ENCODE measurements at regions not wholly inside any gene's neighbourhood (a gene's known extent, or its start where the extent isn't known, plus 50 kb on each side); places are given as distances from the start of the nearest gene placed in this dataset.
A peak's percentile ranks its signal among the peaks of the same experiment; 100 is the strongest.

DNA sequence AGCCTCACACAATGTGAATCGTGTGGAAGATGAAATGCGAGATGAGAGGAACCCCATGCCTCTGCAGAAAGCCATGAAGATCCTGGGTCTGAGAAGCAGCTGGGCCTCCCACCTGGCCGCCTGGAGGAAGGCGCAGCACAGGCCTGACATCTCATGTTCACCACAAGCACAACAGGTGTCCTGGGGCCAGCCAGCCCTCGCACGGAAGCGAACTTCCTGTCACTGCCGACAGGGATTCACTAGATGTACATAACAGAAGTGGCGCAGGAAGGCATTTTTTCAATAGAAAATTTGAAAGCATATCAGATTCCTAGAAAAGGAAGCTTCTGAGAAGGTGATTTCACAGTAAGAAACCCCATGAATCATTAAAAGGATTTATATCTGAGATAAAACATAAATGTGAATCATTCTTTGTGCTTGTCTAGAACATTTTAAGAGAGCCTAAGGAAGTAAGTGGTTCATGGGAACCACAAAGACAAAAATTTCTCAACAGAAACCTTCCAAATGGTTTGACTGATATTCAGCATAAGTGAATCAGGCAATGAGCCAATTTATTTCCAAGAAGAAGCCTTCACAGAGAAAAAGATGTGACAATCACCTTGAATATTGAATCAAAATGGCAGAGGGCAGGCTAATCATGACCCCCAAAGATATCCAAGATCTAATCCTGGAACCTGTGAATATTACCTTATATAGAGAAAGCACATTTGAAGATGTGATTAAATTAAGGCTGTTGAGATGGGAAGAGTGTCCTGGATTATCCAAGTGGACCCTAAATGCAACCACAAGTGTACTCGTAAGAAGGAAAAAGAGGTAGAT is 311.9 kb downstream of the DUSP6 start:
- H3K4ac ChIP-seq (ENCODE audit: low read depth in 1 of 2, low read length in 2 of 2), result no peak overlapping the region
- H3K27ac ChIP-seq (ENCODE audit: low read length, poor library complexity, severe bottlenecking), result peak overlapping the region; percentile 77
- no peak overlapping the region for H2BK12ac ChIP-seq (ENCODE audit: low read length in 2 of 2)
- WGBS, result 95% methylated on average over 9 of the region's 10 CpGs
- H3K23ac ChIP-seq (ENCODE audit: low read length in 2 of 2), result no peak overlapping the region
- no peak overlapping the region for H3K18ac ChIP-seq (ENCODE audit: low read depth in 1 of 2, low read length in 2 of 2)
- no peak overlapping the region for H2BK15ac ChIP-seq (ENCODE audit: low read depth, poor library complexity, severe bottlenecking)
- H3K4me1 ChIP-seq (ENCODE audit: control insufficient read depth, insufficient read depth, low read depth, low read length), result peaks cover 5% of the 10 kb centered on the region
- no peak overlapping the region for H2AFZ ChIP-seq (ENCODE audit: low read depth, low read length)
- no peak overlapping the region for H2BK5ac ChIP-seq (ENCODE audit: low read depth, low read length, poor library complexity, severe bottlenecking)
- no peak for DNase-seq
- no peak overlapping the region for H2BK120ac ChIP-seq (ENCODE audit: low read depth, low read length)
- H2AK5ac ChIP-seq (ENCODE audit: low read length, severe bottlenecking), result no peak overlapping the region
- H4K8ac ChIP-seq (ENCODE audit: low read length), result no peak overlapping the region
- no peaks in the 10 kb centered on the region for H3K79me1 ChIP-seq (replicated peaks; ENCODE audit: low read length, poor library complexity, severe bottlenecking)
- H3K4me2 ChIP-seq (ENCODE audit: low read length, poor library complexity, severe bottlenecking), result peak overlapping the region; percentile 23
- H3K14ac ChIP-seq (ENCODE audit: low read length in 2 of 2), result no peak overlapping the region
- H3K9me3 ChIP-seq (ENCODE audit: control insufficient read depth, low read length), result no peaks in the 10 kb centered on the region
- H4K91ac ChIP-seq (ENCODE audit: low read length), result no peak overlapping the region
- no peak overlapping the region for H3K9ac ChIP-seq (ENCODE audit: low read length)
- H3K36me3 ChIP-seq (ENCODE audit: control insufficient read depth in 1 of 2, insufficient read depth in 2 of 2, low read depth in 1 of 2, low read length in 2 of 2), result no peaks in the 10 kb centered on the region
- no peaks in the 10 kb centered on the region for H3K27me3 ChIP-seq (ENCODE audit: control insufficient read depth in 1 of 2, insufficient read depth in 1 of 2, low read length in 2 of 2)
- no peak overlapping the region for H3K4me3 ChIP-seq (ENCODE audit: insufficient read depth in 1 of 2, low read depth in 1 of 2, low read length in 2 of 2)

DNA sequence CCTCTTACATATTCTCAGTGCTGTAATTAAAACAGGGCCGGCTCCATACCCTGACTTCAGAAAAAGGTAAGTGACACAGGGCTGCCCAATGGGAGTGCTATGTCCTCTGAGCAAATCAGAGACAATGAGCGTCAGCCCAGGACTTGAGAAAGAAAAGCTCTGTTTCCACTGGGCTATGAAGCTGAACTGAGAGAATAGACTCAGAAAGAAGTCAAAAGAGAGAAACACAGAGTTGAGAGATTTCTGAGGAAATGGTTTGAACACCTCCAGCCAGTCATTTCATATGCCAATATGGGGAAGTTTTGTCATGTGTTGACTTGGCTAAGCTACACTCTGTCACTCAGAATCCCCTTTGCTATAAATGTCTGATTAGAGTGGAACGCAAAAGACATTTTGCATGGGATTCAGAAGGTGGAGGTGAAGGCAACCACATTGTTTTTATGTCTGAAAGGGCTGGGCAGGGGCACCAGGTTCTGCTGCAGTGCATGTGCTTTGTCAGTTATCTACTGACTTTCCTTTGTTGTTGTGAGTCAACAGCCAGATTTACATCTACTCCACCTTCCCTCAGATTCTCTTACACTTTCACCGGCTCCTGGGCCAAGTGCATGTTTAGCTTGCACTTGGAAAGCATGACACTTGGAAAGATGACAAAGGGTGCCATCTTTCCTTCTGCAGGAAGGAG is 313.3 kb downstream of the DUSP6 start:
- Histone ChIP-seq H3K9me3 (ENCODE audit: control insufficient read depth, low read length) (no peaks in the 10 kb centered on the region), H3K18ac (ENCODE audit: low read depth in 1 of 2, low read length in 2 of 2) (no peak overlapping the region), H3K4ac (ENCODE audit: low read depth in 1 of 2, low read length in 2 of 2) (no peak overlapping the region), H3K4me1 (ENCODE audit: control insufficient read depth, insufficient read depth, low read depth, low read length) (peaks cover 5% of the 10 kb centered on the region), H3K4me2 (ENCODE audit: low read length, poor library complexity, severe bottlenecking) (no peak overlapping the region), H3K23ac (ENCODE audit: low read length in 2 of 2) (no peak overlapping the region), H3K27ac (ENCODE audit: low read length, poor library complexity, severe bottlenecking) (no peak overlapping the region), H2AFZ (ENCODE audit: low read depth, low read length) (no peak overlapping the region), H3K4me3 (ENCODE audit: insufficient read depth in 1 of 2, low read depth in 1 of 2, low read length in 2 of 2) (no peak overlapping the region), H4K8ac (ENCODE audit: low read length) (peak overlapping the region; percentile 20), H3K9ac (ENCODE audit: low read length) (no peak overlapping the region), H3K14ac (ENCODE audit: low read length in 2 of 2) (no peak overlapping the region), H3K27me3 (ENCODE audit: control insufficient read depth in 1 of 2, insufficient read depth in 1 of 2, low read length in 2 of 2) (no peaks in the 10 kb centered on the region), H4K91ac (ENCODE audit: low read length) (no peak overlapping the region), H2BK15ac (ENCODE audit: low read depth, poor library complexity, severe bottlenecking) (no peak overlapping the region), H2AK5ac (ENCODE audit: low read length, severe bottlenecking) (peak overlapping the region; percentile 79), H2BK120ac (ENCODE audit: low read depth, low read length) (no peak overlapping the region), H3K36me3 (ENCODE audit: control insufficient read depth in 1 of 2, insufficient read depth in 2 of 2, low read depth in 1 of 2, low read length in 2 of 2) (no peaks in the 10 kb centered on the region), H3K79me1 (replicated peaks; ENCODE audit: low read length, poor library complexity, severe bottlenecking) (no peaks in the 10 kb centered on the region), H2BK5ac (ENCODE audit: low read depth, low read length, poor library complexity, severe bottlenecking) (no peak overlapping the region), H2BK12ac (ENCODE audit: low read length in 2 of 2) (no peak overlapping the region)
- DNase-seq, result no peak
- 74% methylated on average over 4 of the region's 4 CpGs for WGBS

DNA sequence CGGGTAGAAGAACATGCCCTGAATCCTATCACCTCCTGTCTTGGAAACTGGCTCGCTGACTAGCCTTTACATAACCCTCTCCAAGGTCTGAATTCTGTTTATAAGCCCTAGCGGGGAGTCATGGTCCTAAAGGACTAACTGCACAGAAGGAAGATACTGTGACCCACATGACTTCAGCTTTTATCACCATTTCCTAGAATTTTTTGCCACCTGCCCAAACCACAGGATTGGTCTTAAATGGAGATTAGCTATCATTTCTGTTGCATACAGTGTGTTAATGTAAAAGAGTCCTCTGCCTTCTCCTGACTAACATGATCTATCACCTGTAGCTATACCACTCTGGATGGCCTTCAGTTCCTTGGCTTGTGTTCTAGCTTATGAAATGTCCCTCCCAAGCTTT is 319.2 kb downstream of the DUSP6 start:
- H3K4me1 ChIP-seq (ENCODE audit: control insufficient read depth, insufficient read depth, low read depth, low read length), result no peaks in the 10 kb centered on the region
- H3K4me2 ChIP-seq (ENCODE audit: low read length, poor library complexity, severe bottlenecking), result no peak overlapping the region
- H2BK15ac ChIP-seq (ENCODE audit: low read depth, poor library complexity, severe bottlenecking), result no peak overlapping the region
- no peak overlapping the region for H4K8ac ChIP-seq (ENCODE audit: low read length)
- no peak overlapping the region for H2AK5ac ChIP-seq (ENCODE audit: low read length, severe bottlenecking)
- H2BK5ac ChIP-seq (ENCODE audit: low read depth, low read length, poor library complexity, severe bottlenecking), result no peak overlapping the region
- H3K27ac ChIP-seq (ENCODE audit: low read length, poor library complexity, severe bottlenecking), result no peak overlapping the region
- 84% methylated on average over 3 of the region's 3 CpGs for WGBS
- no peak for DNase-seq
- no peak overlapping the region for H2AFZ ChIP-seq (ENCODE audit: low read depth, low read length)
- no peak overlapping the region for H2BK120ac ChIP-seq (ENCODE audit: low read depth, low read length)
- H3K27me3 ChIP-seq (ENCODE audit: control insufficient read depth in 1 of 2, insufficient read depth in 1 of 2, low read length in 2 of 2), result no peaks in the 10 kb centered on the region
- no peaks in the 10 kb centered on the region for H3K79me1 ChIP-seq (replicated peaks; ENCODE audit: low read length, poor library complexity, severe bottlenecking)
- no peak overlapping the region for H4K91ac ChIP-seq (ENCODE audit: low read length)
- no peak overlapping the region for H3K14ac ChIP-seq (ENCODE audit: low read length in 2 of 2)
- H3K4ac ChIP-seq (ENCODE audit: low read depth in 1 of 2, low read length in 2 of 2), result no peak overlapping the region
- H2BK12ac ChIP-seq (ENCODE audit: low read length in 2 of 2), result no peak overlapping the region
- H3K18ac ChIP-seq (ENCODE audit: low read depth in 1 of 2, low read length in 2 of 2), result no peak overlapping the region
- H3K4me3 ChIP-seq (ENCODE audit: insufficient read depth in 1 of 2, low read depth in 1 of 2, low read length in 2 of 2), result no peak overlapping the region
- H3K9me3 ChIP-seq (ENCODE audit: control insufficient read depth, low read length), result no peaks in the 10 kb centered on the region
- no peak overlapping the region for H3K9ac ChIP-seq (ENCODE audit: low read length)
- H3K23ac ChIP-seq (ENCODE audit: low read length in 2 of 2), result no peak overlapping the region
- H3K36me3 ChIP-seq (ENCODE audit: control insufficient read depth in 1 of 2, insufficient read depth in 2 of 2, low read depth in 1 of 2, low read length in 2 of 2), result no peaks in the 10 kb centered on the region

DNA sequence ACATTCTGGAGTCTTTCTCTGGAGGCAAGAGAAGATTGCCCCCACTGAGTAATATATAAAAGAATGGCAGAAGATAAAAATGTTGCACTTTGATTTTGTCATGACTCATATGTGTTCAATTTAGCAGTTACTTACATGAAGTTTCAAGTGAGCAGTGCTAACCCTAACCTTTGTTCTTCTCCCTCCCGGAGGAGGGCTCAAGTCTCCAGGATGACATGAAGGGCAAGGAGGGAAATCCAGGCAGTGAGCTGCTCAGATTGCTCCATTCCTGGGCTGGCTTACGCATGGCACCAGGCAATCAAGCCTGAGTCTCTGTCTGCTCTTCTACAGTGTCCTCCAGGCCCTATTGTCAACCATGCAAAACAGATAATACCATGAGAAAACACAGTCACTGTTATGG is 322.3 kb downstream of the DUSP6 start:
- Histone ChIP-seq H3K9ac (ENCODE audit: low read length) (no peak overlapping the region), H3K4ac (ENCODE audit: low read depth in 1 of 2, low read length in 2 of 2) (no peak overlapping the region), H3K79me1 (replicated peaks; ENCODE audit: low read length, poor library complexity, severe bottlenecking) (no peaks in the 10 kb centered on the region), H3K36me3 (ENCODE audit: control insufficient read depth in 1 of 2, insufficient read depth in 2 of 2, low read depth in 1 of 2, low read length in 2 of 2) (no peaks in the 10 kb centered on the region), H2BK12ac (ENCODE audit: low read length in 2 of 2) (no peak overlapping the region), H3K14ac (ENCODE audit: low read length in 2 of 2) (no peak overlapping the region), H3K4me1 (ENCODE audit: control insufficient read depth, insufficient read depth, low read depth, low read length) (no peaks in the 10 kb centered on the region), H3K18ac (ENCODE audit: low read depth in 1 of 2, low read length in 2 of 2) (no peak overlapping the region), H2BK15ac (ENCODE audit: low read depth, poor library complexity, severe bottlenecking) (no peak overlapping the region), H3K23ac (ENCODE audit: low read length in 2 of 2) (no peak overlapping the region), H2AK5ac (ENCODE audit: low read length, severe bottlenecking) (no peak overlapping the region), H2AFZ (ENCODE audit: low read depth, low read length) (no peak overlapping the region), H3K4me3 (ENCODE audit: insufficient read depth in 1 of 2, low read depth in 1 of 2, low read length in 2 of 2) (no peak overlapping the region), H3K27me3 (ENCODE audit: control insufficient read depth in 1 of 2, insufficient read depth in 1 of 2, low read length in 2 of 2) (no peaks in the 10 kb centered on the region), H3K9me3 (ENCODE audit: control insufficient read depth, low read length) (no peaks in the 10 kb centered on the region), H4K91ac (ENCODE audit: low read length) (no peak overlapping the region), H2BK120ac (ENCODE audit: low read depth, low read length) (no peak overlapping the region), H3K27ac (ENCODE audit: low read length, poor library complexity, severe bottlenecking) (no peak overlapping the region), H3K4me2 (ENCODE audit: low read length, poor library complexity, severe bottlenecking) (no peak overlapping the region), H4K8ac (ENCODE audit: low read length) (no peak overlapping the region), H2BK5ac (ENCODE audit: low read depth, low read length, poor library complexity, severe bottlenecking) (no peak overlapping the region)
- 100% methylated on average over 2 of the region's 2 CpGs for WGBS
- no peak for DNase-seq
